ENCODE measurements at regions not wholly inside any gene's neighbourhood (a gene's known extent, or its start where the extent isn't known, plus 50 kb on each side); places are given as distances from the start of the nearest gene placed in this dataset.
"Not testable (repeated sequence)": the region's sequence is repeated elsewhere in the genome, so short reads cannot be mapped to it uniquely, and the experiment has no call there.

DNA sequence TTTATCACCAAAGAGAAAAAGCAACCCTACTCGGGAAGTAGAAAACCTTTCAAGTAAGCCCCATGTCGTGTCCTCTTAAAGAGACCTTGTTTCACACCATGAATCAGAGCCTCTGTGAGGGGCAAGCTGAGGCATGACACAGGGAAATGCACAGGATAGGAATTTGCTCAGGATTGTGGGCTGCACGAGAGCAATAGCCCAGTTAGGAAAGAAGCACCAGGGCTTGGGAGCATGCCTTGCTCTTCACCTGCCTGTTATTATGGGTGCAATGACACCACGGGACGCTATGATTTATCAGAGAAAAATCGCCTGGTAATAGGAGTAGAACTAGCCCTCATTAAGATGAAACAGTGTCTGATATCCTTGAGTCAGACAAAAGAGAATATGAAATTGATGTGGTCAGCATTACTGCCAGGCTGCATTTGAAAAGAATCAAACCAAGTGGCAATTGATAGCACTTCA is 562.9 kb upstream of the NRP1 start:
- FAIRE-seq, result no peak

DNA sequence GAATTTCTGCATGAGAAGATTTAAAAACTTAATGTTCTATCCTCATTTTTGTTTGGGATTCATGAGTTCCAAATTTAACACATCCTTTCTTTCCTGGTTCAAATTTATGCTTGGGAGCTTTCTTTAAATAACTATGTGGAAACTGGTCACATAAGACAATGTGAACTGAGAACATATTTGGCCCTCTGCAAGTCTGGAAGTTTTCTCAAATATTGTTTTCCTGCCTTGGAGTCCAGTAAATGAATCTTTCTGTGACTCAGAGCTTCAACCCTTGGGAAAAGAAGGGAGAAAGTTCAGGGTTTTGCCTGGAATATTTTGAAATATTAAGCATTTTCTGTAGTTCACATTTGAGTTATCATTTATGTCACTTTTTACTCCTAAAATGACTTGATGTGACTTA is 559.0 kb upstream of the NRP1 start:
- no peak for FAIRE-seq

- FAIRE-seq, result no peak
Observed at GRCh38 chr10:33889371-33889770, 554.9 kb upstream of the NRP1 start.

DNA sequence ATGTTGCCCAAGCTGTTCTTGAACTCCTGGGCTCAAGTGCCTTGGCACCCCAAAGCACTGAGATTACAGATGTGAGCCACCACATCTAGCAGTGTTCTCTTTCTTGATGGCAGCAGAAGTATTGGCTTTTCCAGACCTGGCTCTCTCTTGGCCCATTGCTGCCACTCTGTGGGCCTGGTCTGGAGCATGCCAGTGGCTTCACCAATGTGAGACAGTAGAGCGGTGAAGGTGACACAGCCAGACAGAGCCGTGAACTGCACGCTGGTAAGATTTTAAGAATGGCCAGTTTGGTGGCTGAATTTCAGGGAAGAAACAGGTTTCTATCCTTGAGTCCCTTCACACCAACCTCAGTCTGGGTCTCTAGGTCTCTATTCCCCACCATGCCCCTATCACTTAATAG is 552.7 kb upstream of the NRP1 start:
- FAIRE-seq, result no peak

- FAIRE-seq, result no peak
Observed at GRCh38 chr10:33886299-33886698, 551.8 kb upstream of the NRP1 start.

- FAIRE-seq, result no peak
Observed at GRCh38 chr10:33884604-33885003, 550.1 kb upstream of the NRP1 start.

GRCh38 chr10:33883881-33884280 is 549.4 kb upstream of the NRP1 start:
- no peak for FAIRE-seq

- no peak for FAIRE-seq
Observed at GRCh38 chr10:33882996-33883395, 548.5 kb upstream of the NRP1 start.

DNA sequence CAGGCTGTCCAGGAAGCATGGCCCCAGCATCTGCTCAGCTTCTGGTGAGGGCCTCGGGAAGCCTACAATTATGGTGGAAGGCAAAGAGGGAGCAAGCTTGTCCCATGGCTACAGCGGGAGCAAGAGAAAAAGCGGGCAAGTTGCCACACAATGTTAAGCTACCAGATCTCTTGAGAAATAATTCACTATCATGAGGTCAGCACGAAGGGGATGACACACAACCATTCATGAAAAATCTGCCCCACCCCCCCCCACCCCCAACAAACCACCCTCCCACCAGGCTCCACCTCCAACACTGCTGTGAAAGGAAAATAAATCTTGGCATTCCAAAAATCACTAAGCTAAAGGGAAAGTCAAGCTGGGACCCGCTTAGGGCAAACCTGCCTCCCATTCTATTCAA is 545.8 kb upstream of the NRP1 start:
- FAIRE-seq, result no peak

DNA sequence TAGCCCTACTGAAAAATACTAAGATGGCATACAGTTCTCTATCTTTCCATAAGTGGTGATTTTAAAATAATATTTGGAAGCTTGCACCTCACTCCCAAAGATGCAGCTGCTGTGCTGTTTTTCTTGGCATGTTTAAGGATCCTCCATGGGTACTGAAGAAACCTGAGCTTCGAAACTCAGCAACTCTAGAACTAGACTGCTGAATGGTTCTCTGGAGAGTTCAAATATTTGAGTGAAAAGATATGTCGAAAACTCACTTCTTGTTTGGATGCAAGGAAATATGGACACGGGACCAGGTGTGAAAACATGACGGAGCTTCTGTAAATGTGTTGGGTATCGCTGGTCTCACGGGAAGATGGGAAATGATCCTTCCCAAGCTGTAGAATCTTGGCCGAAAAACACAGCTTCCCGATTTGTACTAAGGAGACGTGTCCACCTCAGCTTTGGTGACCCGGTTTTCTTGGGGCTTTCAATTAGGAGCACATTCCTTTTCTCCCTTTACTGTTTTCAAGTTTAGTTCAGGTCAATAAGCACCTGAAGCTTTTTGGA is 543.8 kb upstream of the NRP1 start:
- FAIRE-seq, result no peak

- no peak for FAIRE-seq
Observed at GRCh38 chr10:33876584-33877400, 542.3 kb upstream of the NRP1 start.

- no peak for FAIRE-seq
Observed at GRCh38 chr10:33875924-33876583, 541.6 kb upstream of the NRP1 start.

- FAIRE-seq, result no peak
Observed at GRCh38 chr10:33871061-33871956, 536.8 kb upstream of the NRP1 start.

DNA sequence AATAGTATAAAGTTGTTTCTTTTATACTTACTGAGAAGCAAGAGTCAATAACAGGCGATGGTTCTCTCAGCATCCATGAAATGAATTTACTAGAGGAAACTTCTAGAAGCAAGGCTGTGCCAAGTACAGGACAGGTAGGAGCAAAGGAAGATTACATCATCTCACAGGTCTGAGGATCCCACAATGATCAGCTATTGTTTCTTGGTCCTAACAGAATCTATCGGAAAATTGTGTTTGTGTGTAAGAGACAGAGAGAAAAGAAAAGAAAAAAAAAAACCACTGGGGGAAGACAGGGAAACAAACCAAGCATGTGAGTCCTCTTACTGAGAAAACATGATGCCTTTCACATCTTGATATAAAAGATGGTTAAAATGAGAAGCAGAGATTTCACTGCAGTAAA is 535.0 kb upstream of the NRP1 start:
- no peak for FAIRE-seq

DNA sequence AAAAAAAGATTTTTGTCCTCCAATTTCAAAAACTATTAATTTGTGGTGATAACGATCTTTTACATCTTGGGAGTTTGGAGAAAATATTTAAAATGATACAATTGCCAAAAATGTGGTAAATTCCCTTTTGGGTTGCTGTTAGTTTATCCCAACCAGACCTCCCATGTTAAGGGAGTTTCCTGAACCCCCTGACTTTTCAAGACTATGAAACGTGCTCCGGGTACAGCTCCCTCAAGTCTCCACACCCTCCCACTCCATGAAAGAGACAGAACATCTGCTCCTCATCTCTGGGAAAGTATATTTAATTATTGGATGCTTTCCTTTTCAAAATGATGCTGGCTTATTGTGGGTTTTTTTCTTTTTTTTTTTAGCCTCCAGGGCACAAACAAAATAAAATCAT is 534.6 kb upstream of the NRP1 start:
- FAIRE-seq, result peak; percentile 100

DNA sequence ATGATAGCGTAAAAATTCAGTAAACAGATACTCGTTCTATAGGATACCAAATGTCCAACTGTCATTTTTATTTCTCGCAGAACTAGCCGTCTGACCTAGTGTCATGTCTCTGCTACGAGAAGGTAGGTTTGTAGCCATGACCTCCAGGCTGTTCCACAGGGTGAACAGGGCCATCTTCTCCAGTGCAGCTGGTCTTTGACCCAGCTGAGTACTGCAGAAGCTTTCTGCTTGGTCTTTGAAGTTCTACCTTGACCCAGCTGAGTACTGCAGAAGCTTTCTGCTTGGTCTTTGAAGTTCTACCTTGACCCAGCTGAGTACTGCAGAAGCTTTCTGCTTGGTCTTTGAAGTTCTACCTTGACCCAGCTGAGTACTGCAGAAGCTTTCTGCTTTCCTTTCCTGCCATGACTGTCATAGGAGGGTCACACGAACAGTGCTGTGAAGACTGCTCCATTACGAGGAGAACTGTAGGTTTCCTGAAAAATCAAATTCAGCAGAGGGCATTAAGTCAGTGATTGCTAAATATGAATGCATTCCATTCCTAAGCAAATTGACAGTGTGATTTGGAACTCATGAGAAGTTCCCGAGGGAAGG is 532.8 kb upstream of the NRP1 start:
- FAIRE-seq, result not testable (repeated sequence)

DNA sequence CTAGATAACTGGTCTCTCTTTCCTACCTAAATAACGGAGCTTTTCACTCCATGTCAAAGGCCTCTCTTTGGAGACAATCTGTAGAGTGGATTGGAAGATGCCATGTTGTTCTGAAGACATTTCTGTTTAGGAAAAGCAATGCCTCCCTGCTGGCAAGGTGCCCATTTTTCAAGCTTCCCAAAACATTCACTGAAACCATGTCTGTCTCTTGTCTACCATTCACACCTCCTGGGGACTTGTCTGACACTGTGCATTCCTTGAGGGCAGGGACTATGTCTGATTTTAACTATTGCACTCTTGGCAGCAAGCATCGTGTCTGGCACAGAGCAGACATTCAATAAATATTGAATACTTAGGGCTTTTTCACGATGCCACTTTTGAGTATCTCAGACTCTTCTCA is 528.9 kb upstream of the NRP1 start:
- no peak for FAIRE-seq

DNA sequence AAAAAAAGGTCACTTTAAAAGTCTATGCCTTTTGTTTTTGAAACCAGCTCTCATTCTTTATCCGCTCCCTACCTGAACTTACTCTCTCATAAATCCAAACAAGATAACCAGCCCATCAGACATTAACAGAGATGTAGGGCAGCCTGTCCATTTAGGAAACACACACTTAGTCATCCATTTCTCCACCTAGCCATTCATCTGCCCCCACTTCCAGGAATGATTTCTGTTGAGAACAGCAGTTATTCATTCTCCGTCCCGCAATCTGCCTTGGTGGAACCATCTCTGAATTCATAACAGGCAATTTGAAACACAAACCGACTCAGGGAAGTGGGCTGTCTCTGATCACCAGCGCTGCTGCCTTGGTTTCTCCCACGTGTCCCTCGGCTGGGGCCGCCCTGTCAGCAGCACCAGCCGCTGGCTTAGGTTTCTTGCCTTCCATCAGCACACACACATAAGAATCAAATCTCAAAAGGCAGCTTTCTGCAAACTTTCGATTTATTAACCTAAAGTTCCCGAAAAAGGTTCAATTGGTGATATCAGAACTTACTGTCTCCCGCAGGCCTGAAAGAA is 528.2 kb upstream of the NRP1 start:
- no peak for FAIRE-seq

- FAIRE-seq, result no peak
Observed at GRCh38 chr10:33861833-33862232, 527.4 kb upstream of the NRP1 start.

GRCh38 chr10:33861016-33861704 is 526.7 kb upstream of the NRP1 start:
- FAIRE-seq, result no peak

DNA sequence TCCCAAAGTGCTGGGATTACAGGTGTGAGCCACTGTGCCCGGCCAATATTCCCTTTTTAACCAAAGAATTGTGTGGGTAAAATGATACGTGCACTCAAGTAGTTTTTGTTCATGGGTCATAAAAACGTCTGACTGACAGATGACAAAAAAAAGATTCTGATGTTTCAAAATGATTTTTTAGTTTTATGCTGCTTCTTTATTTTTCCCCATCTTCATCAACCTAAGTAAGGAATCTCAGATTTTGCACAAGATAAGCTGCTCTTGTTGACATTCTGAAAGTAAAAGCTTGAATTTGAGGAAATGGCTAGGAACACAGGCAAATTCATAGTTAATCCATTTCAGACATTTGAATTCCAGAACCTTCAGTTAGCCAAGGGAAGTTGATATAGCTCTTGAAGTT is 526.1 kb upstream of the NRP1 start:
- no peak for FAIRE-seq
